Peyer's patch (tissue), 4 donors: ENCODE measurements at regions not wholly inside any gene's neighbourhood (a gene's known extent, or its start where the extent isn't known, plus 50 kb on each side); places are given as distances from the start of the nearest gene placed in this dataset.

ENCODE experiments used
- POLR2A ChIP-seq, 2 donors: fragments of 450-650 bp; IDR thresholded peaks; one replicate each; pipeline ENCODE4 v1.5.1; 2017; ENCODE audit warnings: antibody characterized with exemption in 2 of 2, mild to moderate bottlenecking in 2 of 2, moderate library complexity in 2 of 2
- TF ChIP-seq, protein P1 (sequence below), 6 experiments: fragments of 450-650 bp in 4 of 6; fragments of 200-600 bp in 2 of 6; sonication (generic) in 1 of 6; IDR thresholded peaks; one replicate each; pipeline ENCODE4 v1.5.1; 2017 to 2019; ENCODE audit warnings: antibody characterized with exemption in 6 of 6, mild to moderate bottlenecking in 3 of 6, moderate library complexity in 1 of 6

- TF ChIP-seq, protein P1, sequence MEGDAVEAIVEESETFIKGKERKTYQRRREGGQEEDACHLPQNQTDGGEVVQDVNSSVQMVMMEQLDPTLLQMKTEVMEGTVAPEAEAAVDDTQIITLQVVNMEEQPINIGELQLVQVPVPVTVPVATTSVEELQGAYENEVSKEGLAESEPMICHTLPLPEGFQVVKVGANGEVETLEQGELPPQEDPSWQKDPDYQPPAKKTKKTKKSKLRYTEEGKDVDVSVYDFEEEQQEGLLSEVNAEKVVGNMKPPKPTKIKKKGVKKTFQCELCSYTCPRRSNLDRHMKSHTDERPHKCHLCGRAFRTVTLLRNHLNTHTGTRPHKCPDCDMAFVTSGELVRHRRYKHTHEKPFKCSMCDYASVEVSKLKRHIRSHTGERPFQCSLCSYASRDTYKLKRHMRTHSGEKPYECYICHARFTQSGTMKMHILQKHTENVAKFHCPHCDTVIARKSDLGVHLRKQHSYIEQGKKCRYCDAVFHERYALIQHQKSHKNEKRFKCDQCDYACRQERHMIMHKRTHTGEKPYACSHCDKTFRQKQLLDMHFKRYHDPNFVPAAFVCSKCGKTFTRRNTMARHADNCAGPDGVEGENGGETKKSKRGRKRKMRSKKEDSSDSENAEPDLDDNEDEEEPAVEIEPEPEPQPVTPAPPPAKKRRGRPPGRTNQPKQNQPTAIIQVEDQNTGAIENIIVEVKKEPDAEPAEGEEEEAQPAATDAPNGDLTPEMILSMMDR (IDR thresholded peaks at IDR 0.05) = no peak
- TF ChIP-seq POLR2A (IDR thresholded peaks at IDR 0.05) = no peak
These were observed 109.9 kb upstream of the SYNPR start for GRCh38 chr3:63168179-63168578.
